ENCODE measurements at regions not wholly inside any gene's neighbourhood (a gene's known extent, or its start where the extent isn't known, plus 50 kb on each side); places are given as distances from the start of the nearest gene placed in this dataset.

DNA sequence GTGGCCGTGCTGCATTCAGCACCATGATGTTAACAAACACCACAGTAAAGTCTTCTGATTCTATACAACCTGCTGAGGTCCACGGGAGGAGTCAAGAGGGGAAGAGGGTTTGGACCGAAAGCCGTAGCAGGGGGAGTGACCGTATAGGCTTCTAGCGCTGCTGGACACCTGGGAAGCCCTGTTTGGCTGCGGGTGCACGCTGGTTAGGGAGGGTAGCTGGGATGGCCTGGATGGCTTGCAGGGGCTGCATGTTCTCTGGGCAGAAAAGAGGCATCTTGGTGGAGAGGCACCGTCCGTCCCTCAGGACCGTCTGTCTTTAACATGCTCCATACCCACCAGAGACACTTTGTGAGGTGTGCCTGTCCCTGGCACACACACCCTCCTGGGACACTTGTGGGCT lies 251.0 kb upstream of the IRX1 start:
- ChIA-PET CTCF (no interaction called here), POLR2A (no interaction called here)
- H3K4me3 Mint-ChIP-seq = no peak overlapping the region
- Histone ChIP-seq H3K4me2 (replicated peaks; ENCODE audit: low read depth, low read length, poor library complexity, severe bottlenecking) (no peak overlapping the region), H3K4me1 (ENCODE audit: control insufficient read depth in 2 of 2, insufficient read depth in 2 of 2, low read length in 2 of 2) (no peaks in the 10 kb centered on the region), H4K20me1 (ENCODE audit: control insufficient read depth, insufficient read depth, low read length, poor library complexity, severe bottlenecking) (no peaks in the 10 kb centered on the region), H3K36me3 (replicated peaks in 1 of 2; ENCODE audit: control extremely low read depth in 1 of 2, control insufficient read depth in 1 of 2, extremely low read depth in 1 of 2, insufficient read depth in 2 of 2, low read length in 1 of 2) (no peaks in the 10 kb centered on the region), H3K9me3 (ENCODE audit: control extremely low read depth in 1 of 3, control insufficient read depth in 2 of 3, insufficient read depth in 1 of 3, low read length in 2 of 3) (peaks cover 0 to 42% (median 0%) of the 10 kb centered on the region in 3 donors), H3K4me3 (ENCODE audit: control extremely low read depth in 1 of 5, extremely low read depth in 1 of 5, insufficient read depth in 1 of 5, low read depth in 2 of 5, low read length in 4 of 5) (no peak overlapping the region), H3K27ac (ENCODE audit: low read length in 2 of 2) (no peak overlapping the region), H3K79me2 (ENCODE audit: control insufficient read depth, insufficient read depth, low read length) (no peaks in the 10 kb centered on the region), H3K9ac (ENCODE audit: low read length) (no peak overlapping the region), H2AFZ (ENCODE audit: insufficient read depth, low read depth, low read length, poor library complexity, severe bottlenecking) (no peak overlapping the region), H3K27me3 (replicated peaks in 1 of 4; ENCODE audit: control extremely low read depth in 1 of 4, control insufficient read depth in 3 of 4, insufficient read depth in 4 of 4, low read length in 3 of 4) (no peaks in the 10 kb centered on the region)
- peaks cover under 1% of the 10 kb centered on the region for H3K9me3 Mint-ChIP-seq (ENCODE audit: insufficient read depth)
- intact Hi-C loops (cut with micrococcal nuclease) = no loop called here
- WGBS (ENCODE audit: insufficient coverage) = 96% methylated on average over 6 of the region's 11 CpGs
- DNase-seq (no peak), ATAC-seq (ENCODE audit: low read depth) (no peak)
- TF ChIP-seq, protein P1, sequence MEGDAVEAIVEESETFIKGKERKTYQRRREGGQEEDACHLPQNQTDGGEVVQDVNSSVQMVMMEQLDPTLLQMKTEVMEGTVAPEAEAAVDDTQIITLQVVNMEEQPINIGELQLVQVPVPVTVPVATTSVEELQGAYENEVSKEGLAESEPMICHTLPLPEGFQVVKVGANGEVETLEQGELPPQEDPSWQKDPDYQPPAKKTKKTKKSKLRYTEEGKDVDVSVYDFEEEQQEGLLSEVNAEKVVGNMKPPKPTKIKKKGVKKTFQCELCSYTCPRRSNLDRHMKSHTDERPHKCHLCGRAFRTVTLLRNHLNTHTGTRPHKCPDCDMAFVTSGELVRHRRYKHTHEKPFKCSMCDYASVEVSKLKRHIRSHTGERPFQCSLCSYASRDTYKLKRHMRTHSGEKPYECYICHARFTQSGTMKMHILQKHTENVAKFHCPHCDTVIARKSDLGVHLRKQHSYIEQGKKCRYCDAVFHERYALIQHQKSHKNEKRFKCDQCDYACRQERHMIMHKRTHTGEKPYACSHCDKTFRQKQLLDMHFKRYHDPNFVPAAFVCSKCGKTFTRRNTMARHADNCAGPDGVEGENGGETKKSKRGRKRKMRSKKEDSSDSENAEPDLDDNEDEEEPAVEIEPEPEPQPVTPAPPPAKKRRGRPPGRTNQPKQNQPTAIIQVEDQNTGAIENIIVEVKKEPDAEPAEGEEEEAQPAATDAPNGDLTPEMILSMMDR (IDR thresholded peaks at IDR 0.05) = no peak
- no peak for TF ChIP-seq EZH2 (IDR thresholded peaks at IDR 0.05; ENCODE audit: borderline replicate concordance, insufficient read depth, low read depth, low read length, poor library complexity, severe bottlenecking)
- H3K27me3 Mint-ChIP-seq = no peaks in the 10 kb centered on the region
- no peak overlapping the region for H3K27ac Mint-ChIP-seq
- no peaks in the 10 kb centered on the region for H3K4me1 Mint-ChIP-seq

DNA sequence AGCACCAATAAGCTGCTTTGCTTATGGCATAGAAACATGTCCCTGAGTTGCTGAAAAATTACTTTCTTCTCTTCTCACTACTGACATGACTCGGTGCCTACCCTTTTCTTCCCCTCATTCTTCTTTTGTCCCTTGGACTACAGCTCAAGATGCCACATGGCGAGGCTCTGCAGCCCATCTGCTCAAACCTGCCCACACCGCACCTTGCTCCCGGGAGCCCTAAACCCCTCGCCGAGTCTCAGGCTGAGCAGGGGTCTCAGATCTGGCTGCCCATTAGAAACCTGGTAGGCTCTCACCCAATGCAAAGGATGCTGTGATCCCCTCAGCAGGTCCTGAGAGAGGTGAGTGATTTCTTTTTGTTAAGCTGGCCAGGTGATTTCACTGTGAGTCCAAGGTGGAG lies 251.7 kb upstream of the IRX1 start:
- ChIA-PET POLR2A (no interaction called here), CTCF (no interaction called here)
- H3K9me3 ChIP-seq (ENCODE audit: control extremely low read depth in 1 of 3, control insufficient read depth in 2 of 3, insufficient read depth in 1 of 3, low read length in 2 of 3) = peaks cover 0 to 43% (median 0%) of the 10 kb centered on the region in 3 donors
- no peak overlapping the region for H3K27ac ChIP-seq (ENCODE audit: low read length in 2 of 2)
- H2AFZ ChIP-seq (ENCODE audit: insufficient read depth, low read depth, low read length, poor library complexity, severe bottlenecking) = no peak overlapping the region
- no peaks in the 10 kb centered on the region for H4K20me1 ChIP-seq (ENCODE audit: control insufficient read depth, insufficient read depth, low read length, poor library complexity, severe bottlenecking)
- intact Hi-C loops (cut with micrococcal nuclease) = no loop called here
- no peak overlapping the region for H3K4me3 ChIP-seq (ENCODE audit: control extremely low read depth in 1 of 5, extremely low read depth in 1 of 5, insufficient read depth in 1 of 5, low read depth in 2 of 5, low read length in 4 of 5)
- H3K9ac ChIP-seq (ENCODE audit: low read length) = no peak overlapping the region
- WGBS (ENCODE audit: insufficient coverage) = 85% methylated on average over 6 of the region's 6 CpGs
- TF ChIP-seq, protein P1 (IDR thresholded peaks at IDR 0.05) = no peak
- TF ChIP-seq EZH2 (IDR thresholded peaks at IDR 0.05; ENCODE audit: borderline replicate concordance, insufficient read depth, low read depth, low read length, poor library complexity, severe bottlenecking) = no peak
- H3K4me3 Mint-ChIP-seq = no peak overlapping the region
- no peak overlapping the region for H3K4me2 ChIP-seq (replicated peaks; ENCODE audit: low read depth, low read length, poor library complexity, severe bottlenecking)
- no peak overlapping the region for H3K27ac Mint-ChIP-seq
- no peaks in the 10 kb centered on the region for H3K36me3 ChIP-seq (replicated peaks in 1 of 2; ENCODE audit: control extremely low read depth in 1 of 2, control insufficient read depth in 1 of 2, extremely low read depth in 1 of 2, insufficient read depth in 2 of 2, low read length in 1 of 2)
- ATAC-seq (ENCODE audit: low read depth) (no peak), DNase-seq (no peak)
- H3K4me1 Mint-ChIP-seq = no peaks in the 10 kb centered on the region
- H3K27me3 ChIP-seq (replicated peaks in 1 of 4; ENCODE audit: control extremely low read depth in 1 of 4, control insufficient read depth in 3 of 4, insufficient read depth in 4 of 4, low read length in 3 of 4) = no peaks in the 10 kb centered on the region
- H3K9me3 Mint-ChIP-seq (ENCODE audit: insufficient read depth) = no peaks in the 10 kb centered on the region
- H3K4me1 ChIP-seq (ENCODE audit: control insufficient read depth in 2 of 2, insufficient read depth in 2 of 2, low read length in 2 of 2) = no peaks in the 10 kb centered on the region
- H3K79me2 ChIP-seq (ENCODE audit: control insufficient read depth, insufficient read depth, low read length) = no peaks in the 10 kb centered on the region
- H3K27me3 Mint-ChIP-seq = no peaks in the 10 kb centered on the region
